ENCODE measurements at regions not wholly inside any gene's neighbourhood (a gene's known extent, or its start where the extent isn't known, plus 50 kb on each side); places are given as distances from the start of the nearest gene placed in this dataset.

GRCh38 chr10:77713521-77714280, 76.1 kb upstream of the KCNMA1 start:
- TF ChIP-seq CTCF (IDR thresholded peaks at IDR 0.05) (no peak), POLR2A (IDR thresholded peaks at IDR 0.05) (no peak)

Data from tibial nerve (tissue), 3 donors.